ENCODE measurements at regions not wholly inside any gene's neighbourhood (a gene's known extent, or its start where the extent isn't known, plus 50 kb on each side); places are given as distances from the start of the nearest gene placed in this dataset.

DNA sequence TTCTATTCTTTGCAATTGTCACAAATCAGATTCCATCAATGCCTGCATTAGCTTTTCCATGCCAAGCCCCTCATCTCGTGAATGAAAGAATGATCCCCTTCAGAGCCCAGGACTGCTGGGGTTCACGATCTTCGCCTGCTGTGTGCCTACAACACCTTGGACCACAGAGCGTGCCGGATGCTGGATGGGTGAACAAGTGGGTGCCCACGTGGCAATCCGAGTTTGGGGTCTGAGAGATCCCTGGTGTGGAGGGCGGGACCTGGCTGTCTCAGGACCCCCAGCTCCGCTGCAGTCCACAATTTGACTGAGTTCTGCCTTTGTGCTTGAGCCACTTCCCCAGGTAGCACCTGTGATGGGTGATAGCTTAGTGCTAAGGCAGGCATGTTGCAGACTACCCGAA is 317.0 kb downstream of the GALR1 start:
- Histone ChIP-seq H3K9me3 (no peaks in the 10 kb centered on the region), H3K27me3 (no peaks in the 10 kb centered on the region), H3K36me3 (ENCODE audit: low read depth, missing control alignments) (no peaks in the 10 kb centered on the region), H3K4me1 (no peaks in the 10 kb centered on the region), H3K4me3 (no peak overlapping the region), H3K27ac (no peak overlapping the region)
- no peak for DNase-seq
- intact Hi-C loops (cut with DNase I; ENCODE audit: low total_unique reads): no loop called here
- TF ChIP-seq, protein P1, sequence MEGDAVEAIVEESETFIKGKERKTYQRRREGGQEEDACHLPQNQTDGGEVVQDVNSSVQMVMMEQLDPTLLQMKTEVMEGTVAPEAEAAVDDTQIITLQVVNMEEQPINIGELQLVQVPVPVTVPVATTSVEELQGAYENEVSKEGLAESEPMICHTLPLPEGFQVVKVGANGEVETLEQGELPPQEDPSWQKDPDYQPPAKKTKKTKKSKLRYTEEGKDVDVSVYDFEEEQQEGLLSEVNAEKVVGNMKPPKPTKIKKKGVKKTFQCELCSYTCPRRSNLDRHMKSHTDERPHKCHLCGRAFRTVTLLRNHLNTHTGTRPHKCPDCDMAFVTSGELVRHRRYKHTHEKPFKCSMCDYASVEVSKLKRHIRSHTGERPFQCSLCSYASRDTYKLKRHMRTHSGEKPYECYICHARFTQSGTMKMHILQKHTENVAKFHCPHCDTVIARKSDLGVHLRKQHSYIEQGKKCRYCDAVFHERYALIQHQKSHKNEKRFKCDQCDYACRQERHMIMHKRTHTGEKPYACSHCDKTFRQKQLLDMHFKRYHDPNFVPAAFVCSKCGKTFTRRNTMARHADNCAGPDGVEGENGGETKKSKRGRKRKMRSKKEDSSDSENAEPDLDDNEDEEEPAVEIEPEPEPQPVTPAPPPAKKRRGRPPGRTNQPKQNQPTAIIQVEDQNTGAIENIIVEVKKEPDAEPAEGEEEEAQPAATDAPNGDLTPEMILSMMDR (IDR thresholded peaks at IDR 0.05): no peak
- no peak for TF ChIP-seq POLR2A (IDR thresholded peaks at IDR 0.05)
- 73 to 86% methylated on average over 5 to 10 of the region's 10 CpGs for WGBS, 2 donors

DNA sequence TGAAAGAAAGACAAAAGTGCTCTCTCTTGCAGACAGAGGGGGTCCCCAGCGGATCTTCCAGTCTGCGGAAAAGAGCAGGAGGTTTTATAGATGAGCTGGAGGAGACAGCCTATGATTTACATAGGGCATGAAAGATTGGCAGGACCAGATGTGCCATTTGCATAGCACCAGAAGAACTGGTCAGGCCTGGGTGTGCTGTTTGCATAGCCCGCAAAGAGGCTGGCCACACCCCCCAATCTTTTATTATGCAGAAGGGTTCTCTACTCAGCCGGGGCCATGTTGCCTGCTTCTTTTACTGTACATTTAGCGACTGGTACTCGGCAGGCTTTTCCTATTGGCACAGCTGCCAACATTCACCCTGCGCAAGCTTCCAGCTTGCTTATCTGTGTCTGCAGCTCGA is 317.6 kb downstream of the GALR1 start:
- no peak overlapping the region for H3K4me3 ChIP-seq
- H3K4me1 ChIP-seq: no peaks in the 10 kb centered on the region
- no peaks in the 10 kb centered on the region for H3K9me3 ChIP-seq
- no peaks in the 10 kb centered on the region for H3K36me3 ChIP-seq (ENCODE audit: low read depth, missing control alignments)
- intact Hi-C loops (cut with DNase I; ENCODE audit: low total_unique reads): no loop called here
- TF ChIP-seq POLR2A (IDR thresholded peaks at IDR 0.05): no peak
- TF ChIP-seq, protein P1 (IDR thresholded peaks at IDR 0.05): no peak
- DNase-seq: peak; percentile 32
- no peak overlapping the region for H3K27ac ChIP-seq
- 64 to 72% methylated on average over 8 of the region's 8 CpGs for WGBS, 2 donors
- no peaks in the 10 kb centered on the region for H3K27me3 ChIP-seq

DNA sequence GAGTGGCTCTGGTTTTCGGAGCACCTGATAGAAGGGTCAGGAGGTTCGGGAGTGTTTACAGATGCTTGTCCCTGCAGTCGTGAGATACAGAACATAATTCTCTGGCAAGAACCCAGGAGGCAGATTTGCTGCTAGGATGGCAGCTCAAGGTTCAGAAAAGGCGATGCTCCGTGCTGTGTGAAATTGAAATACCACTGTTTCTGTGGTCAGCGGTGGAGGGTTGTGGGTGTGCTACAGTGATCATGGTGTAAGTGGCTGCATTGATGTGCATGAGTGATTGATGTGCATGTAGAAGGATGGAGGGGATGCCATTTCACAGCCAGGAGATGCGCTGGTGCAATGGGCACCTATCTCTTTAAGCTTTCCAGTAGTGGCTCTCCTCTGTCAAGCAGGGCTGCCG is 322.1 kb downstream of the GALR1 start:
- Histone ChIP-seq H3K9me3 (no peaks in the 10 kb centered on the region), H3K36me3 (ENCODE audit: low read depth, missing control alignments) (no peaks in the 10 kb centered on the region), H3K4me3 (no peak overlapping the region), H3K27me3 (no peaks in the 10 kb centered on the region), H3K4me1 (no peaks in the 10 kb centered on the region), H3K27ac (no peak overlapping the region)
- no peak for TF ChIP-seq POLR2A (IDR thresholded peaks at IDR 0.05)
- TF ChIP-seq, protein P1 (IDR thresholded peaks at IDR 0.05): no peak
- DNase-seq: no peak
- WGBS, 2 donors: 81 to 86% methylated on average over 8 of the region's 8 CpGs
- intact Hi-C loops (cut with DNase I; ENCODE audit: low total_unique reads): no loop called here

DNA sequence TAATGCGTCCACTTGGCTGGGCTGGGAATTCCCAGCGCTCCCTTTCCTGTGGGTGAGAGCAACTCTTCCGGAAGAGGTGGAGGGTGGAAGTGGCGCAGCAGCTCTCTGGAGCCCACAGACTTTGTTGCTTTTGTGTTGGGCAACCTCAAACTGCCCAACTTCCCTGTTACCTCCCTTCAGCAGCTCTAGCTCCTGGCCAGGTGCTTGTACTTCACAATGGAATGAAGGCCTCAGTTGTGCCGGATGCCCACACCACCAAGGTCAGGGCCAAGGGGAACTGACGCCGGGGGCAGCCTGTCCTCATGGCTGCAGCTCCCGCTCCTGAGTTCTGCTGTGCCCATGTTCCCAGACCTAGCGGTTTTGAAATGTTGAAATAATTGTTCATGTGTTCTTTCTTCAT is 322.9 kb downstream of the GALR1 start:
- TF ChIP-seq POLR2A (IDR thresholded peaks at IDR 0.05): no peak
- TF ChIP-seq, protein P1 (IDR thresholded peaks at IDR 0.05): no peak
- H3K27ac ChIP-seq: no peak overlapping the region
- H3K4me3 ChIP-seq: no peak overlapping the region
- no peaks in the 10 kb centered on the region for H3K36me3 ChIP-seq (ENCODE audit: low read depth, missing control alignments)
- WGBS, 2 donors: 91 to 92% methylated on average over 4 to 9 of the region's 9 CpGs
- H3K27me3 ChIP-seq: no peaks in the 10 kb centered on the region
- no peaks in the 10 kb centered on the region for H3K9me3 ChIP-seq
- no peaks in the 10 kb centered on the region for H3K4me1 ChIP-seq
- no peak for DNase-seq
- intact Hi-C loops (cut with DNase I; ENCODE audit: low total_unique reads): no loop called here

DNA sequence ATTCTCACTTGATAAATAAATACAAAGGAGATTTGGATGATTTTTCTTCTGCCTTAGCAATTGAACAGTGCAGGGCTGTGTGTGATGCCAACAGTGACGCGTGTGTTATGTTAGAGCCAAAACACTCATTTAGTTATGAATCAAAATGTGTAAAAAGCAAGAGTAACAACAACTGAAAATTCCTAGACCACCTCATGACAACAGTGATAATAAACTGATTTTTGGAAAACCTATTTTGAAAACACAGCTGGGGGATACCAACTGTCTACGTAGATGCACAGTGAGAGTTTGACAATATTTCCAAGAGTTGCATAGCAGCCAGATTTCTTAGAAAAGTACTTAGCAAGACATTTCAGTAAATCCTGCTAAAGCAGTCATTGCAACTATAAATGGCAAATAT is 323.9 kb downstream of the GALR1 start:
- intact Hi-C loops (cut with DNase I; ENCODE audit: low total_unique reads): no loop called here
- H3K27me3 ChIP-seq: no peaks in the 10 kb centered on the region
- TF ChIP-seq POLR2A (IDR thresholded peaks at IDR 0.05): no peak
- TF ChIP-seq, protein P1 (IDR thresholded peaks at IDR 0.05): no peak
- no peak for DNase-seq
- no peaks in the 10 kb centered on the region for H3K36me3 ChIP-seq (ENCODE audit: low read depth, missing control alignments)
- no peaks in the 10 kb centered on the region for H3K4me1 ChIP-seq
- H3K9me3 ChIP-seq: no peaks in the 10 kb centered on the region
- no peak overlapping the region for H3K27ac ChIP-seq
- 89 to 94% methylated on average over 3 of the region's 3 CpGs for WGBS, 2 donors
- H3K4me3 ChIP-seq: no peak overlapping the region
